ENCODE measurements at regions not wholly inside any gene's neighbourhood (a gene's known extent, or its start where the extent isn't known, plus 50 kb on each side); places are given as distances from the start of the nearest gene placed in this dataset.

GRCh38 chr9:108054131-108054630, 564.6 kb upstream of the KLF4 start:
- Histone ChIP-seq H2BK15ac (ENCODE audit: low read depth, low read length) (peak overlapping the region; percentile 72; the same call in 2 of the 3 replicates), H4K20me1 (ENCODE audit: insufficient read depth, low read length) (no peaks in the 10 kb centered on the region), H3K4ac (ENCODE audit: low read depth, low read length) (peak overlapping the region; percentile 70; the same call in 1 of the 2 replicates), H3K79me1 (ENCODE audit: low read depth in 1 of 2, low read length in 2 of 2) (no peaks in the 10 kb centered on the region), H3K4me1 (ENCODE audit: control insufficient read depth, insufficient read depth, low read length) (peaks cover 31% of the 10 kb centered on the region), H2BK120ac (ENCODE audit: low read depth, low read length) (peak overlapping the region; percentile 67), H2AFZ (replicated peaks; ENCODE audit: low read length, poor library complexity) (peak overlapping the region; percentile 76), H4K8ac (ENCODE audit: low read depth in 2 of 2, low read length in 2 of 2) (peak overlapping the region; percentile 42 to 47), H2BK20ac (ENCODE audit: low read depth, low read length) (peak overlapping the region; percentile 38), H3K27me3 (ENCODE audit: control insufficient read depth, insufficient read depth, low read length) (no peaks in the 10 kb centered on the region), H3K56ac (ENCODE audit: extremely low read depth, insufficient read depth, low read length) (no peak overlapping the region), H3K23ac (ENCODE audit: low read depth, low read length) (0 out of 2 replicates have a peak overlapping the region, but pooled peaks have one; percentile 36), H3K14ac (replicated peaks; ENCODE audit: low read depth, low read length) (no peak overlapping the region), H3K4me3 (ENCODE audit: insufficient read depth, low read depth, low read length) (no peak overlapping the region), H3K4me2 (ENCODE audit: low read depth, low read length) (peak overlapping the region; percentile 6; the same call in 1 of the 2 replicates), H4K5ac (ENCODE audit: low read depth, low read length) (peak overlapping the region; percentile 35; the same call in 1 of the 2 replicates), H2BK5ac (ENCODE audit: low read depth, low read length, poor library complexity, severe bottlenecking) (no peak overlapping the region), H3K18ac (ENCODE audit: low read depth, low read length) (peak overlapping the region; percentile 74), H3K9me1 (ENCODE audit: insufficient read depth, low read length) (peaks cover 16% of the 10 kb centered on the region), H3K9ac (ENCODE audit: low read depth, low read length) (no peak overlapping the region), H3K27ac (ENCODE audit: insufficient read depth, low read length) (peak overlapping the region; percentile 70; the same call in 1 of the 2 replicates), H4K91ac (ENCODE audit: insufficient read depth, low read depth, low read length) (peak overlapping the region; percentile 61; the same call in 1 of the 2 replicates), H3K36me3 (ENCODE audit: control insufficient read depth, insufficient read depth, low read length) (no peaks in the 10 kb centered on the region), H2AK5ac (ENCODE audit: low read depth, low read length) (peak overlapping the region; percentile 71), H2AK9ac (replicated peaks; ENCODE audit: low read depth, low read length, poor library complexity) (no peak overlapping the region), H3K9me3 (ENCODE audit: control insufficient read depth, insufficient read depth, low read length) (no peaks in the 10 kb centered on the region)
- dilution Hi-C loops (cut with HindIII; ENCODE audit: low sequenced_read_pairs, unreplicated experiment): no loop called here
- intact Hi-C loops (cut with micrococcal nuclease): loop anchor here (10.0 kb wide), 1 partner anchor 421 kb away; no protein-coding TSS in a partner anchor
- WGBS, 2 experiments (ENCODE audit: extremely low coverage in 2 of 2, insufficient read length in 1 of 2): no CpG with 5 or more reads among the region's 3 CpGs
- in situ Hi-C loops (cut with MboI; ENCODE audit: low sequenced_read_pairs): loop anchor here (5.0 kb wide), 1 partner anchor 557 kb away; no protein-coding TSS in a partner anchor
- TF ChIP-seq MAFK (IDR thresholded peaks at IDR 0.05; ENCODE audit: low read depth, low read length) (no peak), SMC3 (IDR thresholded peaks at IDR 0.05; ENCODE audit: low read depth, low read length) (no peak), MXI1 (IDR thresholded peaks at IDR 0.05; ENCODE audit: borderline replicate concordance, low read depth, low read length) (no peak), BHLHE40 (IDR thresholded peaks at IDR 0.05; ENCODE audit: low read depth, low read length) (no peak), POLR2A (IDR thresholded peaks at IDR 0.05; ENCODE audit: low read depth, low read length) (no peak), CTCF (conservative IDR thresholded peaks at IDR 0.05; ENCODE audit: low read depth, low read length) (no peak), CEBPB (IDR thresholded peaks at IDR 0.05; ENCODE audit: low read depth, low read length) (no peak), RAD21 (IDR thresholded peaks at IDR 0.05; ENCODE audit: low read length) (no peak), ELK1 (IDR thresholded peaks at IDR 0.05; ENCODE audit: borderline replicate concordance, low read depth, low read length) (no peak), RCOR1 (IDR thresholded peaks at IDR 0.05; ENCODE audit: insufficient replicate concordance, low read length) (no peak), MAZ (IDR thresholded peaks at IDR 0.05; ENCODE audit: borderline replicate concordance, low read depth, low read length) (no peak), CHD1 (IDR thresholded peaks at IDR 0.05; ENCODE audit: low read depth, low read length) (no peak), USF2 (IDR thresholded peaks at IDR 0.05; ENCODE audit: low read depth, low read length) (no peak), NFE2L2 (IDR thresholded peaks at IDR 0.05; ENCODE audit: low read depth, low read length) (no peak), FOS (IDR thresholded peaks at IDR 0.05; ENCODE audit: low read depth, low read length) (no peak), RFX5 (IDR thresholded peaks at IDR 0.05; ENCODE audit: low read depth, low read length) (no peak)
- ChIA-PET CTCF (interaction anchor here (1.0 kb wide), 1 partner anchor 78 kb away, joined by 3 read pairs; no protein-coding TSS in a partner anchor), POLR2A (ENCODE audit: unreplicated experiment) (no interaction called here)
- ATAC-seq (ENCODE audit: low read depth) (no peak), DNase-seq (no peak)
- no TSS peak for BruUV-seq (replicated peaks)
